ENCODE measurements at regions not wholly inside any gene's neighbourhood (a gene's known extent, or its start where the extent isn't known, plus 50 kb on each side); places are given as distances from the start of the nearest gene placed in this dataset.

GRCh38 chr12:102603021-102603420 lies 122.7 kb upstream of the IGF1 start:
- Histone ChIP-seq H3K4me1 (ENCODE audit: low read depth) (no peaks in the 10 kb centered on the region), H3K27me3 (no peaks in the 10 kb centered on the region), H3K36me3 (no peaks in the 10 kb centered on the region), H3K27ac (no peak overlapping the region), H3K9me3 (ENCODE audit: low read depth) (no peaks in the 10 kb centered on the region), H3K4me3 (no peak overlapping the region)
- TF ChIP-seq CTCF (IDR thresholded peaks at IDR 0.05; ENCODE audit: low read depth, low read length) = no peak
- no peak for DNase-seq (ENCODE audit: low read depth in 1 of 2, low spot score in 1 of 2)

GRCh38 chr12:102602521-102602920 lies 122.2 kb upstream of the IGF1 start:
- Histone ChIP-seq H3K4me1 (ENCODE audit: low read depth) (no peaks in the 10 kb centered on the region), H3K4me3 (no peak overlapping the region), H3K36me3 (no peaks in the 10 kb centered on the region), H3K27ac (no peak overlapping the region), H3K27me3 (no peaks in the 10 kb centered on the region), H3K9me3 (ENCODE audit: low read depth) (no peaks in the 10 kb centered on the region)
- TF ChIP-seq CTCF (IDR thresholded peaks at IDR 0.05; ENCODE audit: low read depth, low read length) = no peak
- DNase-seq (ENCODE audit: low read depth in 1 of 2, low spot score in 1 of 2) = no peak

- no peaks in the 10 kb centered on the region for H3K36me3 ChIP-seq
- DNase-seq (ENCODE audit: low read depth in 1 of 2, low spot score in 1 of 2) = no peak
- no peak for TF ChIP-seq CTCF (IDR thresholded peaks at IDR 0.05; ENCODE audit: low read depth, low read length)
- H3K4me1 ChIP-seq (ENCODE audit: low read depth) = no peaks in the 10 kb centered on the region
- no peak overlapping the region for H3K27ac ChIP-seq
- H3K4me3 ChIP-seq = no peak overlapping the region
- H3K27me3 ChIP-seq = no peaks in the 10 kb centered on the region
- H3K9me3 ChIP-seq (ENCODE audit: low read depth) = no peaks in the 10 kb centered on the region
Measured at GRCh38 chr12:102601621-102602020, 121.3 kb upstream of the IGF1 start.

GRCh38 chr12:102596687-102597086 lies 116.3 kb upstream of the IGF1 start:
- no peak for TF ChIP-seq CTCF (IDR thresholded peaks at IDR 0.05; ENCODE audit: low read depth, low read length)
- Histone ChIP-seq H3K27ac (no peak overlapping the region), H3K4me1 (ENCODE audit: low read depth) (no peaks in the 10 kb centered on the region), H3K36me3 (no peaks in the 10 kb centered on the region), H3K9me3 (ENCODE audit: low read depth) (no peaks in the 10 kb centered on the region), H3K27me3 (no peaks in the 10 kb centered on the region), H3K4me3 (no peak overlapping the region)
- DNase-seq (ENCODE audit: low read depth in 1 of 2, low spot score in 1 of 2) = no peak

GRCh38 chr12:102596031-102596430 lies 115.7 kb upstream of the IGF1 start:
- no peaks in the 10 kb centered on the region for H3K4me1 ChIP-seq (ENCODE audit: low read depth)
- H3K27me3 ChIP-seq = no peaks in the 10 kb centered on the region
- no peak overlapping the region for H3K4me3 ChIP-seq
- H3K9me3 ChIP-seq (ENCODE audit: low read depth) = no peaks in the 10 kb centered on the region
- TF ChIP-seq CTCF (IDR thresholded peaks at IDR 0.05; ENCODE audit: low read depth, low read length) = no peak
- DNase-seq (ENCODE audit: low read depth in 1 of 2, low spot score in 1 of 2) = no peak
- no peak overlapping the region for H3K27ac ChIP-seq
- no peaks in the 10 kb centered on the region for H3K36me3 ChIP-seq

- Histone ChIP-seq H3K27ac (no peak overlapping the region), H3K4me3 (no peak overlapping the region), H3K27me3 (no peaks in the 10 kb centered on the region), H3K4me1 (ENCODE audit: low read depth) (no peaks in the 10 kb centered on the region), H3K36me3 (no peaks in the 10 kb centered on the region), H3K9me3 (ENCODE audit: low read depth) (no peaks in the 10 kb centered on the region)
- no peak for TF ChIP-seq CTCF (IDR thresholded peaks at IDR 0.05; ENCODE audit: low read depth, low read length)
- no peak for DNase-seq (ENCODE audit: low read depth in 1 of 2, low spot score in 1 of 2)
Measured at GRCh38 chr12:102595315-102595714, 115.0 kb upstream of the IGF1 start.

Measured in cardiac muscle cell (in vitro differentiated cells and primary cell).